CD14-positive monocyte (primary cell): ENCODE measurements at regions not wholly inside any gene's neighbourhood (a gene's known extent, or its start where the extent isn't known, plus 50 kb on each side); places are given as distances from the start of the nearest gene placed in this dataset.
A peak's percentile ranks its signal among the peaks of the same experiment; 100 is the strongest.

ENCODE experiments used
- DNase-seq, 3 donors: peaks; one replicate each; pipeline ENCODE4 v3.0.0-alpha.2; 2011 to 2022
- H2AFZ ChIP-seq: 2 replicates; pipeline ENCODE4 v1.6.0; 2012; ENCODE audit warnings: mild to moderate bottlenecking, low read depth, low read length, inconsistent platforms; ENCODE audit not compliant: insufficient read depth, poor library complexity, severe bottlenecking
- H3K27ac ChIP-seq, 2 donors: 1 replicate in 1 of 2; 2 replicates in 1 of 2; pipeline ENCODE4 v1.5.1; 2012 to 2013; ENCODE audit warnings: low read length in 2 of 2, control low read depth in 1 of 2, inconsistent platforms in 1 of 2, low read depth in 1 of 2, mild to moderate bottlenecking in 1 of 2
- H3K27me3 ChIP-seq, 2 donors: one replicate each; pipeline versions ENCODE4 v1.6.0 to v1.6.1; 2011 to 2013; ENCODE audit warnings: low read length in 2 of 2; ENCODE audit not compliant: control insufficient read depth in 2 of 2, insufficient read depth in 2 of 2
- H3K36me3 ChIP-seq, 2 donors: replicated peaks in 1 of 2; 1 replicate in 1 of 2; 2 replicates in 1 of 2; pipeline versions ENCODE4 v1.5.1 to v1.6.1; 2012 to 2013; ENCODE audit warnings: low read length in 2 of 2, control low read depth in 1 of 2, inconsistent platforms in 1 of 2, mild to moderate bottlenecking in 1 of 2; ENCODE audit not compliant: insufficient read depth in 2 of 2, control insufficient read depth in 1 of 2
- H3K4me1 ChIP-seq, 2 donors: 1 replicate in 1 of 2; 2 replicates in 1 of 2; pipeline versions ENCODE4 v1.5.1 to v1.6.1; 2012 to 2013; ENCODE audit warnings: low read length in 2 of 2, control low read depth in 1 of 2, inconsistent platforms in 1 of 2, mild to moderate bottlenecking in 1 of 2, moderate library complexity in 1 of 2; ENCODE audit not compliant: insufficient read depth in 2 of 2, control insufficient read depth in 1 of 2
- H3K4me2 ChIP-seq: replicated peaks from 2 replicates; pipeline ENCODE3; 2012; ENCODE audit warnings: low read length, moderate library complexity, mild to moderate bottlenecking; ENCODE audit not compliant: poor library complexity, severe bottlenecking; ENCODE audit errors: extremely low read depth
- H3K4me3 ChIP-seq, 3 experiments: fragments of 200-600 bp in 1 of 3; sonication (generic) in 1 of 3; replicated peaks in 1 of 3; 1 replicate in 2 of 3; 2 replicates in 1 of 3; pipeline ENCODE4 v1.5.1; 2011 to 2013; ENCODE audit warnings: low read length in 3 of 3, mild to moderate bottlenecking in 3 of 3, control low read depth in 2 of 3, low read depth in 2 of 3, inconsistent platforms in 1 of 3, moderate library complexity in 1 of 3
- H3K79me2 ChIP-seq: 2 replicates; pipeline ENCODE4 v1.6.0; 2012; ENCODE audit warnings: mild to moderate bottlenecking, control low read depth, inconsistent platforms, low read length, moderate library complexity; ENCODE audit not compliant: insufficient read depth
- H3K9ac ChIP-seq: 2 replicates; pipeline ENCODE4 v1.6.0; 2017; ENCODE audit warnings: low read length, mild to moderate bottlenecking; ENCODE audit not compliant: insufficient read depth, poor library complexity, severe bottlenecking
- H3K9me3 ChIP-seq, 2 donors: replicated peaks in 1 of 2; 1 replicate in 1 of 2; 2 replicates in 1 of 2; pipeline versions ENCODE4 v1.5.1 to v1.6.1; 2012 to 2013; ENCODE audit warnings: low read length in 2 of 2, control low read depth in 1 of 2; ENCODE audit not compliant: control insufficient read depth in 1 of 2, insufficient read depth in 1 of 2
- H4K20me1 ChIP-seq: 2 replicates; pipeline ENCODE4 v1.6.0; 2012; ENCODE audit warnings: mild to moderate bottlenecking, low read length, control low read depth, moderate library complexity; ENCODE audit not compliant: insufficient read depth
- H3K27ac Mint-ChIP-seq, 7 donors: one replicate each; pipeline ENCODE4 v1.8.0; 2020; ENCODE audit warnings: mild to moderate bottlenecking in 7 of 7, mixed read lengths in 7 of 7, moderate library complexity in 6 of 7, inconsistent platforms in 2 of 7
- H3K27me3 Mint-ChIP-seq, 3 donors: one replicate each; pipeline ENCODE4 v1.8.0; 2021 to 2022; ENCODE audit warnings: low read depth in 3 of 3, mild to moderate bottlenecking in 3 of 3, mixed read lengths in 3 of 3, moderate library complexity in 3 of 3, inconsistent platforms in 1 of 3
- H3K36me3 Mint-ChIP-seq, 2 donors: one replicate each; pipeline ENCODE4 v1.8.0; 2020; ENCODE audit warnings: mixed read lengths in 2 of 2, inconsistent platforms in 1 of 2, mild to moderate bottlenecking in 1 of 2
- H3K4me1 Mint-ChIP-seq: one replicate; pipeline ENCODE4 v1.8.0; 2020; ENCODE audit warnings: mild to moderate bottlenecking, mixed read lengths
- H3K4me3 Mint-ChIP-seq, 2 donors: one replicate each; pipeline ENCODE4 v1.8.0; 2020; ENCODE audit warnings: mild to moderate bottlenecking in 2 of 2, mixed read lengths in 2 of 2, moderate library complexity in 1 of 2
- H3K9me3 Mint-ChIP-seq, 7 donors: one replicate each; pipeline ENCODE4 v1.8.0; 2020 to 2022; ENCODE audit warnings: mixed read lengths in 7 of 7, mild to moderate bottlenecking in 6 of 7, moderate library complexity in 6 of 7, inconsistent platforms in 2 of 7
- WGBS: methylation state at CpG from one replicate; pipeline ENCODE4 v1.1.5; 2013; ENCODE audit warnings: missing lambda C conversion rate; ENCODE audit not compliant: insufficient coverage; 5-methylcytosine and 5-hydroxymethylcytosine counted together
- intact Hi-C, 2 donors: fragments of 100-400 bp; cut with micrococcal nuclease; formaldehyde crosslinking; loops; one replicate each; pipeline versions ENCODE4 v1.15.0 to v1.15.1; 2023
- TF ChIP-seq, protein P1 (sequence below): fragments of 200-600 bp; IDR thresholded peaks from one replicate; pipeline ENCODE4 v1.8.0; 2022; ENCODE audit warnings: antibody characterized with exemption, mild to moderate bottlenecking

DNA sequence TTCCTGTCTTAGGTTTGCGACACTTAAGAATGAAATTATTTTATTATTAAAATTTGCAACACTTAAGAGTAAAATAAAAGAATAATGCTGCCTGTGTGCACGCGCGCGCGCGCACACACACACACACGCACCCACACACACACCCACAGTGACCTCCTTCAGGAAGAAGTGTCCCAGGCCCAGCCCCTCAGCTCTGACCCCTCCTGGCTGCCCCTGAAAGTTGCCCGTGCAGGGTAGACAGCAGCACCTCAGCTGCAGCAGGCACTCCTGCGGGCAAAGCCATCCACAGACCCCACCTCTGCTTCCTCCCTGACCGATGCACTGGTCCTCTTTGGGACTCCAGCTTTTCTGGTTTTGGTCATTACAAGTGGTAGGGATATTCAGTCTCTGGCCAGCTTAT is 478.2 kb downstream of the NTRK3 start:
- H3K27me3 Mint-ChIP-seq: peaks cover 0 to 4% (median 0%) of the 10 kb centered on the region in 3 donors
- H3K27me3 ChIP-seq: no peaks in the 10 kb centered on the region
- no peaks in the 10 kb centered on the region for H3K9me3 ChIP-seq
- H3K4me2 ChIP-seq: no peak overlapping the region
- TF ChIP-seq, protein P1, sequence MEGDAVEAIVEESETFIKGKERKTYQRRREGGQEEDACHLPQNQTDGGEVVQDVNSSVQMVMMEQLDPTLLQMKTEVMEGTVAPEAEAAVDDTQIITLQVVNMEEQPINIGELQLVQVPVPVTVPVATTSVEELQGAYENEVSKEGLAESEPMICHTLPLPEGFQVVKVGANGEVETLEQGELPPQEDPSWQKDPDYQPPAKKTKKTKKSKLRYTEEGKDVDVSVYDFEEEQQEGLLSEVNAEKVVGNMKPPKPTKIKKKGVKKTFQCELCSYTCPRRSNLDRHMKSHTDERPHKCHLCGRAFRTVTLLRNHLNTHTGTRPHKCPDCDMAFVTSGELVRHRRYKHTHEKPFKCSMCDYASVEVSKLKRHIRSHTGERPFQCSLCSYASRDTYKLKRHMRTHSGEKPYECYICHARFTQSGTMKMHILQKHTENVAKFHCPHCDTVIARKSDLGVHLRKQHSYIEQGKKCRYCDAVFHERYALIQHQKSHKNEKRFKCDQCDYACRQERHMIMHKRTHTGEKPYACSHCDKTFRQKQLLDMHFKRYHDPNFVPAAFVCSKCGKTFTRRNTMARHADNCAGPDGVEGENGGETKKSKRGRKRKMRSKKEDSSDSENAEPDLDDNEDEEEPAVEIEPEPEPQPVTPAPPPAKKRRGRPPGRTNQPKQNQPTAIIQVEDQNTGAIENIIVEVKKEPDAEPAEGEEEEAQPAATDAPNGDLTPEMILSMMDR: no peak
- 100% methylated on average over 1 of the region's 11 CpGs for WGBS
- peaks cover 3 to 25% (median 9%) of the 10 kb centered on the region in 7 donors for H3K9me3 Mint-ChIP-seq
- H3K27ac ChIP-seq: no peak overlapping the region
- no peaks in the 10 kb centered on the region for H3K4me1 Mint-ChIP-seq
- H4K20me1 ChIP-seq: no peaks in the 10 kb centered on the region
- no peak overlapping the region for H3K27ac Mint-ChIP-seq
- no peaks in the 10 kb centered on the region for H3K4me1 ChIP-seq
- no peaks in the 10 kb centered on the region for H3K36me3 ChIP-seq
- no peak for DNase-seq
- no peaks in the 10 kb centered on the region for H3K36me3 Mint-ChIP-seq
- H3K4me3 Mint-ChIP-seq: no peak overlapping the region
- no peaks in the 10 kb centered on the region for H3K79me2 ChIP-seq
- no peak overlapping the region for H3K4me3 ChIP-seq
- intact Hi-C loops: no loop called here
- no peak overlapping the region for H2AFZ ChIP-seq
- H3K9ac ChIP-seq: no peak overlapping the region

DNA sequence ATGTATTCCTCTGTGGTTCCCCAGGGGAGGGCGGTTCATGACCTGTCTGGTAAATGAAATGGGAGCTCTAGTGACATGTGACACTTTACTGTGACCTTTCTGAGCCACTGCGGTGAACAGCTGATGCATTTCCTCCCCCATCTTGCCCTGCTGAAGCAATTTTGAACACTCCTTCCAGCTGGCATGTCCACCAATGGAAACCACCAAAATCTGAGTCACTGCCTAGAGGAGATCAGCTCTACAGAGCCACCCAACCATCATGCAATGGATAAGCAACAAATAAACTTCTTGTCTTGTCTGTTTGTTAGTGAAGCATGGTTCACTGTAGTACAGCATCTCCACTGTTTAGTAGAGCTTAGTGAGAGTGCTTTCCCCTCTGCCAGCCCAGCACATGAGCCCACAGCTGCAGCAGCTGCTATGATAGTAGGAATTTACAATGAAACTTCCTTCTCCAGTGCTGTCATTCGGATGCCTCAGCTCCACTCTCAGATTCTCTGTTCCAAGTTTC is 479.4 kb downstream of the NTRK3 start:
- H3K4me3 ChIP-seq: no peak overlapping the region
- Mint-ChIP-seq H3K9me3 (peaks cover 2 to 27% (median 6%) of the 10 kb centered on the region in 7 donors), H3K36me3 (no peaks in the 10 kb centered on the region), H3K4me1 (no peaks in the 10 kb centered on the region), H3K27me3 (peaks cover 0 to 7% (median 0%) of the 10 kb centered on the region in 3 donors), H3K27ac (no peak overlapping the region), H3K4me3 (no peak overlapping the region)
- TF ChIP-seq, protein P1: no peak
- no peaks in the 10 kb centered on the region for H3K79me2 ChIP-seq
- no peak overlapping the region for H3K9ac ChIP-seq
- no peak overlapping the region for H3K27ac ChIP-seq
- no peaks in the 10 kb centered on the region for H3K36me3 ChIP-seq
- no peak overlapping the region for H2AFZ ChIP-seq
- no peaks in the 10 kb centered on the region for H3K4me1 ChIP-seq
- 100% methylated on average over 1 of the region's 3 CpGs for WGBS
- H3K27me3 ChIP-seq: no peaks in the 10 kb centered on the region
- intact Hi-C loops: no loop called here
- no peaks in the 10 kb centered on the region for H4K20me1 ChIP-seq
- H3K9me3 ChIP-seq: no peaks in the 10 kb centered on the region
- DNase-seq: peak in 1 of 3 donors; percentile 49
- no peak overlapping the region for H3K4me2 ChIP-seq
